Lung (tissue), 11 donors: ENCODE measurements at regions not wholly inside any gene's neighbourhood (a gene's known extent, or its start where the extent isn't known, plus 50 kb on each side); places are given as distances from the start of the nearest gene placed in this dataset.

Experiments
- ATAC-seq: fragments of 200-7000 bp; cut with Tn5 transposase; one replicate; pipeline ENCODE4 v1.9.1; 2020; ENCODE audit warnings: moderate number of reproducible peaks; ENCODE audit not compliant: insufficient read depth, low FRiP score
- DNase-seq, 3 donors: peaks; one replicate each; pipeline ENCODE4 v3.0.0-alpha.2; 2013 to 2017
- H3K27ac ChIP-seq, 2 donors: one replicate each; pipeline ENCODE4 v1.5.1; 2013; ENCODE audit warnings: mild to moderate bottlenecking in 2 of 2, moderate library complexity in 2 of 2, control low read depth in 1 of 2, inconsistent platforms in 1 of 2, low read depth in 1 of 2, low read length in 1 of 2
- H3K27me3 ChIP-seq, 3 donors: one replicate each; pipeline ENCODE4 v1.5.1; 2013; ENCODE audit warnings: low read length in 2 of 3; ENCODE audit not compliant: control insufficient read depth in 3 of 3, insufficient read depth in 3 of 3
- H3K36me3 ChIP-seq, 4 donors: one replicate each; pipeline ENCODE4 v1.5.1; 2013; ENCODE audit warnings: low read length in 4 of 4, mild to moderate bottlenecking in 1 of 4, moderate library complexity in 1 of 4; ENCODE audit not compliant: control insufficient read depth in 4 of 4, insufficient read depth in 4 of 4
- H3K4me1 ChIP-seq, 5 donors: one replicate each; pipeline ENCODE4 v1.5.1; 2013; ENCODE audit warnings: low read length in 5 of 5, mild to moderate bottlenecking in 2 of 5, moderate library complexity in 1 of 5; ENCODE audit not compliant: control insufficient read depth in 5 of 5, insufficient read depth in 5 of 5
- H3K4me3 ChIP-seq: one replicate; pipeline ENCODE4 v1.5.1; 2013; ENCODE audit warnings: mild to moderate bottlenecking, control low read depth, moderate library complexity
- H3K9ac ChIP-seq, 2 donors: one replicate each; pipeline ENCODE4 v1.5.1; 2013; ENCODE audit warnings: low read length in 2 of 2, control low read depth in 1 of 2; ENCODE audit not compliant: insufficient read depth in 1 of 2
- H3K9me3 ChIP-seq, 4 donors: one replicate each; pipeline ENCODE4 v1.5.1; 2013; ENCODE audit warnings: low read length in 3 of 4, mild to moderate bottlenecking in 1 of 4, moderate library complexity in 1 of 4; ENCODE audit not compliant: control insufficient read depth in 4 of 4, insufficient read depth in 3 of 4
- CTCF ChIP-seq: IDR thresholded peaks from 2 replicates; pipeline ENCODE4 v1.5.1; 2012; ENCODE audit warnings: mild to moderate bottlenecking; ENCODE audit errors: control extremely low read depth, extremely low read depth
- WGBS, 2 donors: extraction: QIAGEN DNeasy Blood & Tissue Kit; methylation state at CpG; one replicate each; pipeline ENCODE4 v1.1.7; 2013; 5-methylcytosine and 5-hydroxymethylcytosine counted together
- donor health status: control.
- donor health status: control.
- donor health status: Bipolar disorder and iron deficiency.
- donor health status: healthy.
- donor health status: DM: yes; HTN: yes; CAD: no.

GRCh38 chr5:25619273-25619672, 974.5 kb upstream of the CDH10 start:
- Histone ChIP-seq H3K27ac (no peak overlapping the region), H3K4me3 (no peak overlapping the region), H3K4me1 (no peaks in the 10 kb centered on the region), H3K9me3 (peaks cover 0 to 3% (median 0%) of the 10 kb centered on the region in 4 donors), H3K27me3 (no peaks in the 10 kb centered on the region), H3K9ac (no peak overlapping the region), H3K36me3 (no peaks in the 10 kb centered on the region)
- DNase-seq (peak in 2 of 3 donors; percentile 1 to 7), ATAC-seq (no peak)
- TF ChIP-seq CTCF: no peak

- no peak for TF ChIP-seq CTCF
These were observed 974.0 kb upstream of the CDH10 start for GRCh38 chr5:25618821-25619220.

GRCh38 chr5:25614466-25614865, 969.7 kb upstream of the CDH10 start:
- no peak for DNase-seq
- no peak for ATAC-seq
- no peak for TF ChIP-seq CTCF
- no peaks in the 10 kb centered on the region for H3K27me3 ChIP-seq
- no peaks in the 10 kb centered on the region for H3K36me3 ChIP-seq
- no peak overlapping the region for H3K9ac ChIP-seq
- peaks cover 0 to 11% (median 4%) of the 10 kb centered on the region in 4 donors for H3K9me3 ChIP-seq
- no peaks in the 10 kb centered on the region for H3K4me1 ChIP-seq
- H3K27ac ChIP-seq: no peak overlapping the region
- no peak overlapping the region for H3K4me3 ChIP-seq
- WGBS, 2 donors: 95 to 96% methylated on average over 22 of the region's 22 CpGs

More at GRCh38 chr5:25618821-25619220, 974.0 kb upstream of the CDH10 start:
- H3K27ac ChIP-seq: no peak overlapping the region
- 34 to 43% methylated on average over 2 of the region's 2 CpGs for WGBS, 2 donors
- no peak for ATAC-seq
- H3K4me3 ChIP-seq: no peak overlapping the region
- peaks cover 0 to 5% (median 0%) of the 10 kb centered on the region in 4 donors for H3K9me3 ChIP-seq
- H3K36me3 ChIP-seq: no peaks in the 10 kb centered on the region
- H3K4me1 ChIP-seq: no peaks in the 10 kb centered on the region
- H3K9ac ChIP-seq: no peak overlapping the region
- H3K27me3 ChIP-seq: no peaks in the 10 kb centered on the region
- DNase-seq: no peak

GRCh38 chr5:25604681-25605080, 959.9 kb upstream of the CDH10 start:
- no peak for ATAC-seq
- H3K27me3 ChIP-seq: no peaks in the 10 kb centered on the region
- H3K4me1 ChIP-seq: no peaks in the 10 kb centered on the region
- DNase-seq: no peak
- peaks cover 0 to 2% (median 0%) of the 10 kb centered on the region in 4 donors for H3K9me3 ChIP-seq
- no peak overlapping the region for H3K4me3 ChIP-seq
- H3K36me3 ChIP-seq: no peaks in the 10 kb centered on the region
- WGBS, 2 donors: 74 to 85% methylated on average over 1 of the region's 1 CpG
- H3K9ac ChIP-seq: no peak overlapping the region
- H3K27ac ChIP-seq: no peak overlapping the region
- no peak for TF ChIP-seq CTCF
